ENCODE measurements at regions not wholly inside any gene's neighbourhood (a gene's known extent, or its start where the extent isn't known, plus 50 kb on each side); places are given as distances from the start of the nearest gene placed in this dataset.

DNA sequence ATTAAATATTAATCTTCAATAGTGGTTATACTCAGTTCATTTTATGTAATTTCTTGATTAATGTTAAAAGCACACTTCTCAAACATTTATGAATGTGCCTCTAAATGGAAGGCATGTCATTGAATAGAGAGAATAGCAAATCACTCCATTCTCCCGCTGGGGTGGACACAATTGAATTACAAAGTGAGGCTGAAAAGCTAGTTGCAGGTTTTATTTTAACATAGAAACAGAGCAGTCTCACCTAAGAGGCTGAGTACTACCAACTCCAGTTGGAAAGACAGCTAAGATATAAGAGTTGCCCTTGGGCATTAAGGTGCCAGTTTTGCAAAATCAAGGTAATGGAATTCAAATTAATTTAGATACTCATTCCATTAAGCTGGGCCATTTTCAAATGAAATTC, 147.2 kb downstream of the PCSK1 start:
- ATAC-seq: no peak

DNA sequence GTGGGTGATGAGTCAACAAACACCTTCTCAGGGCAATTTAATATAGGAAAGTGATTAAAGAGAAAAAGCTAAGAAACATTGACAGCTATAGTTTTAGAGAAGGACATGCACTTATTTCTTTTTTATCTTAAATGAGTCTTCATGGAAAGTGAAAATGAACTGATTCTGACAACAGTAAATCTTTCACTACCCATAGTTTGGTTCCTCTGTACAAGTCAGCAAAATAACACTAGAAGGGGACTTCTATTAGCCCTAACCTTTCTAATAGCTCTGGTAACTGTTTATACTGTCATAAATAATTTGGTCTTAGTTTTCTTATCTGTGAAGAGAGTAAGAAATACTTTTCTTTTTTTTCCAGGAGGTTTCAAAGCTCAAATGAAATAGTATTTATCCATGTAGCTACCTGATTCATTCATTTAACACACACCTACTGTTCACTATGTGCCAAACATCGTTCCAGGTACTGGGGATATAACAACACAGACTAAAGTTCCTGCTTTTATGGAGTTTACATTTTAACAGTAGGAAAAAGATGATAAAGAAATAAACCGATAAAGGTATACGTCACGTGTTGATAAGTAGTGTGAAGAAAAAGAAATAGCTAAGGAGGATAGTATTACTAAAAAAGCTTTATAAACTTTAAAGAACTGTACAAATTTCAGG, 148.2 kb downstream of the PCSK1 start:
- TF ChIP-seq POLR2A (IDR thresholded peaks at IDR 0.05) (no peak), EP300 (IDR thresholded peaks at IDR 0.05) (no peak), POLR2AphosphoS5 (IDR thresholded peaks at IDR 0.05) (no peak)
- TF ChIP-seq, protein P1, sequence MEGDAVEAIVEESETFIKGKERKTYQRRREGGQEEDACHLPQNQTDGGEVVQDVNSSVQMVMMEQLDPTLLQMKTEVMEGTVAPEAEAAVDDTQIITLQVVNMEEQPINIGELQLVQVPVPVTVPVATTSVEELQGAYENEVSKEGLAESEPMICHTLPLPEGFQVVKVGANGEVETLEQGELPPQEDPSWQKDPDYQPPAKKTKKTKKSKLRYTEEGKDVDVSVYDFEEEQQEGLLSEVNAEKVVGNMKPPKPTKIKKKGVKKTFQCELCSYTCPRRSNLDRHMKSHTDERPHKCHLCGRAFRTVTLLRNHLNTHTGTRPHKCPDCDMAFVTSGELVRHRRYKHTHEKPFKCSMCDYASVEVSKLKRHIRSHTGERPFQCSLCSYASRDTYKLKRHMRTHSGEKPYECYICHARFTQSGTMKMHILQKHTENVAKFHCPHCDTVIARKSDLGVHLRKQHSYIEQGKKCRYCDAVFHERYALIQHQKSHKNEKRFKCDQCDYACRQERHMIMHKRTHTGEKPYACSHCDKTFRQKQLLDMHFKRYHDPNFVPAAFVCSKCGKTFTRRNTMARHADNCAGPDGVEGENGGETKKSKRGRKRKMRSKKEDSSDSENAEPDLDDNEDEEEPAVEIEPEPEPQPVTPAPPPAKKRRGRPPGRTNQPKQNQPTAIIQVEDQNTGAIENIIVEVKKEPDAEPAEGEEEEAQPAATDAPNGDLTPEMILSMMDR (IDR thresholded peaks at IDR 0.05): no peak
- H3K9me3 ChIP-seq: no peaks in the 10 kb centered on the region
- H3K4me3 ChIP-seq: no peak overlapping the region
- no peak overlapping the region for H3K27ac ChIP-seq
- WGBS, 2 donors (ENCODE audit: low coverage in 1 of 2): 85 to 91% methylated on average over 4 of the region's 4 CpGs
- no peaks in the 10 kb centered on the region for H3K27me3 ChIP-seq
- ATAC-seq: no peak
- no peaks in the 10 kb centered on the region for H3K4me1 ChIP-seq
- no peaks in the 10 kb centered on the region for H3K36me3 ChIP-seq

More for the DNA sequence above, 147.2 kb downstream of the PCSK1 start:
- no peaks in the 10 kb centered on the region for H3K36me3 ChIP-seq
- 88% methylated on average over 1 of the region's 1 CpG; no CpG with 5 or more reads in 1 of the 2 donors for WGBS, 2 donors (ENCODE audit: low coverage in 1 of 2)
- H3K9me3 ChIP-seq: no peaks in the 10 kb centered on the region
- no peak overlapping the region for H3K4me3 ChIP-seq
- no peaks in the 10 kb centered on the region for H3K4me1 ChIP-seq
- no peak overlapping the region for H3K27ac ChIP-seq
- H3K27me3 ChIP-seq: no peaks in the 10 kb centered on the region
- TF ChIP-seq POLR2AphosphoS5 (IDR thresholded peaks at IDR 0.05): no peak
- TF ChIP-seq EP300 (IDR thresholded peaks at IDR 0.05): no peak
- no peak for TF ChIP-seq POLR2A (IDR thresholded peaks at IDR 0.05)
- TF ChIP-seq, protein P1 (IDR thresholded peaks at IDR 0.05): no peak

DNA sequence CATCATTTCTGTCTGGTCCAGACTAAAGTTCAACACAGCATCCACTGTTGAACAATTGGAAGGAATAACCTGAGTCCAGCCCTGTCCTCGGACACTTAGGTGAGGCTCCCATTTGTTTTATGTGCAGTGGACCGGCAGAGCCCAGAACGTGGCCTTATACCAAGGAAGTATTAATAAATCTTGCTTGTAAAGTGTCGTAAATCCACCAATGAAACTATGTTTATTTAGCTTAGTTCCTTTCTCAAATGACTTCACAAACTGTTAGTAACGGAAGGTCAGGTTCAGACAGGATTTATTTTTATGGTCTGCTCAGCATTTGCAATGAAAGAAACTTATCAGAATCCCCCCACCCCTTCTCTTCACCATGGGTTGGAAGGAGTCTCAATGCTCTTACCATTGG, 149.5 kb downstream of the PCSK1 start:
- no peak overlapping the region for H3K27ac ChIP-seq
- H3K27me3 ChIP-seq: no peaks in the 10 kb centered on the region
- WGBS, 2 donors (ENCODE audit: low coverage in 1 of 2): 38 to 72% methylated on average over 3 to 4 of the region's 5 CpGs
- H3K9me3 ChIP-seq: no peaks in the 10 kb centered on the region
- ATAC-seq: no peak
- no peaks in the 10 kb centered on the region for H3K4me1 ChIP-seq
- TF ChIP-seq POLR2AphosphoS5 (IDR thresholded peaks at IDR 0.05) (no peak), POLR2A (IDR thresholded peaks at IDR 0.05) (no peak), EP300 (IDR thresholded peaks at IDR 0.05) (no peak)
- TF ChIP-seq, protein P1 (IDR thresholded peaks at IDR 0.05): no peak
- H3K4me3 ChIP-seq: no peak overlapping the region
- H3K36me3 ChIP-seq: no peaks in the 10 kb centered on the region

DNA sequence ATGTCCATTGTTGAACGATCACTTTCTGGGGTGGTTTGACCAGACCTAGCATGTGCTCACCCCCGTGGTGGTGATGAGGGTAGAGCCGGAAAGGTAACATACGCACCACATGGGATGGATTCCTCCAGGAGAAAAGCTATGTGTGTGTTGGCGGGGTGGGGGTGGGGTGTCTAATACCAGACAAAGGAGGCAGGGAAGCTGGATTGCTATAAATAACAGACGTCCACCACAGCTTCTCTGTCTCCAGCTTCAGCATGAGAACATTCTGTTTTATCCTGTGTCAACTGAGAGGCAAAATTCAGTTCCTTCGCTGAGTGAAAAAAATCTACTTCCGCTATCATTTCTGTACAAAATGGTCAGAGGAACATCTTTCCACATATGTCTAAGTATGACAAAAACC, 151.0 kb downstream of the PCSK1 start:
- Histone ChIP-seq H3K4me1 (no peaks in the 10 kb centered on the region), H3K36me3 (no peaks in the 10 kb centered on the region), H3K27ac (no peak overlapping the region), H3K9me3 (no peaks in the 10 kb centered on the region), H3K4me3 (no peak overlapping the region), H3K27me3 (no peaks in the 10 kb centered on the region)
- 84 to 90% methylated on average over 5 to 6 of the region's 8 CpGs for WGBS, 2 donors (ENCODE audit: low coverage in 1 of 2)
- TF ChIP-seq POLR2A (IDR thresholded peaks at IDR 0.05): no peak
- ATAC-seq: no peak

DNA sequence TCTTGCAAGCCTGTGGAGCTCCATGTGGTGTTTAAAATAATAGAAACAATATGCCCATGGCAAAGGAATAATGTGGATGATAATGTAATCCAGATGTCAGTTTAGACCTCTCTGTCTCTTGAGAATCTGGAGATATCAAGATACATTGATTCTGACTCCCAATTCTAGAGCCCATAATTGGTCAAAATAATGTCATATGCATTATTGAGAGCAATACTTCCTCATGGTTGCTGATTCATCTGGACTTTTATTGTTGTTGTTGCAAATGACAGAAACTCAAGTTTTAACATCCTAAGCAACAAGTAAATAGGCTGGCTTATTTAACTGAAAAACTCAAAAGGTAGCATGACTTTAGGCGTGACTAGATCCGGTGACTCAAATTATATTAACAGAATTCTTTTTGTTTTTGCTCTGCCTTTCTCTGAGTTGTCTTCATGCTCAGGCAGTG, 152.1 kb downstream of the PCSK1 start:
- no peak for TF ChIP-seq POLR2AphosphoS5 (IDR thresholded peaks at IDR 0.05)
- no peak for TF ChIP-seq EP300 (IDR thresholded peaks at IDR 0.05)
- TF ChIP-seq, protein P1 (IDR thresholded peaks at IDR 0.05): no peak
- TF ChIP-seq POLR2A (IDR thresholded peaks at IDR 0.05): no peak
- WGBS, 2 donors (ENCODE audit: low coverage in 1 of 2): 86 to 94% methylated on average over 1 to 2 of the region's 2 CpGs

More for the DNA sequence above, 152.1 kb downstream of the PCSK1 start:
- ATAC-seq: no peak
- H3K27me3 ChIP-seq: no peaks in the 10 kb centered on the region
- H3K36me3 ChIP-seq: no peaks in the 10 kb centered on the region
- H3K9me3 ChIP-seq: no peaks in the 10 kb centered on the region
- H3K4me1 ChIP-seq: no peaks in the 10 kb centered on the region
- no peak overlapping the region for H3K4me3 ChIP-seq
- H3K27ac ChIP-seq: no peak overlapping the region

Data from gastroesophageal sphincter (tissue), 4 donors.